ENCODE measurements at regions not wholly inside any gene's neighbourhood (a gene's known extent, or its start where the extent isn't known, plus 50 kb on each side); places are given as distances from the start of the nearest gene placed in this dataset.
A peak's percentile ranks its signal among the peaks of the same experiment; 100 is the strongest.
"Not testable (repeated sequence)": the region's sequence is repeated elsewhere in the genome, so short reads cannot be mapped to it uniquely, and the experiment has no call there.

- DNase-seq, result no peak
Observed at GRCh38 chr15:92705764-92706163, 50.2 kb upstream of the FAM174B start.

- no peak for DNase-seq
Observed at GRCh38 chr15:92706201-92706600, 50.6 kb upstream of the FAM174B start.

- DNase-seq, result no peak
Observed at GRCh38 chr15:92707880-92708551, 52.4 kb upstream of the FAM174B start.

- DNase-seq, result no peak
Observed at GRCh38 chr15:92708635-92709034, 53.1 kb upstream of the FAM174B start.

- peak; percentile 61 for DNase-seq
Observed at GRCh38 chr15:92709110-92709790, 53.7 kb upstream of the FAM174B start.

- no peak for DNase-seq
Observed at GRCh38 chr15:92711457-92711831, 55.9 kb upstream of the FAM174B start.

GRCh38 chr15:92714077-92714476 lies 58.5 kb upstream of the FAM174B start:
- DNase-seq, result peak; percentile 39

GRCh38 chr15:92714477-92715401 lies 59.2 kb upstream of the FAM174B start:
- peak; percentile 86 for DNase-seq

GRCh38 chr15:92715758-92716157 lies 60.2 kb upstream of the FAM174B start:
- no peak for DNase-seq

- no peak for DNase-seq
Observed at GRCh38 chr15:92719021-92719420, 63.4 kb upstream of the FAM174B start.

- no peak for DNase-seq
Observed at GRCh38 chr15:92724144-92724543, 68.6 kb upstream of the FAM174B start.

- no peak for DNase-seq
Observed at GRCh38 chr15:92725171-92725570, 69.6 kb upstream of the FAM174B start.

- no peak for DNase-seq
Observed at GRCh38 chr15:92728266-92728665, 72.7 kb upstream of the FAM174B start.

GRCh38 chr15:92733090-92733933 lies 77.7 kb upstream of the FAM174B start:
- peak; percentile 57 for DNase-seq

GRCh38 chr15:92733934-92734521 lies 78.5 kb upstream of the FAM174B start:
- DNase-seq, result peak; percentile 48

- not testable (repeated sequence) for DNase-seq
Observed at GRCh38 chr15:92739246-92739645, 83.7 kb upstream of the FAM174B start.

GRCh38 chr15:92745845-92746271 lies 90.3 kb upstream of the FAM174B start:
- DNase-seq, result no peak

GRCh38 chr15:92747047-92747446 lies 91.5 kb upstream of the FAM174B start:
- DNase-seq, result no peak

GRCh38 chr15:92749216-92749615 lies 93.6 kb upstream of the FAM174B start:
- no peak for DNase-seq

GRCh38 chr15:92749946-92750345 lies 94.4 kb upstream of the FAM174B start:
- no peak for DNase-seq

- no peak for DNase-seq
Observed at GRCh38 chr15:92751528-92751927, 96.0 kb upstream of the FAM174B start.

GRCh38 chr15:92753591-92753990 lies 98.0 kb upstream of the FAM174B start:
- no peak for DNase-seq

Measured in hematopoietic multipotent progenitor cell treated with erythropoietin and hydrocortisone succinate and interleukin-3 and kit ligand, for 6 days (in vitro differentiated cells).